ENCODE measurements at regions not wholly inside any gene's neighbourhood (a gene's known extent, or its start where the extent isn't known, plus 50 kb on each side); places are given as distances from the start of the nearest gene placed in this dataset.

- DNase-seq (ENCODE audit: low spot score), result no peak
Measured at GRCh38 chr2:106978647-106979046, 92.7 kb upstream of the ST6GAL2 start.

- no peak for DNase-seq (ENCODE audit: low spot score)
Measured at GRCh38 chr2:106981491-106981890, 95.5 kb upstream of the ST6GAL2 start.

GRCh38 chr2:106982350-106982749, 96.4 kb upstream of the ST6GAL2 start:
- DNase-seq (ENCODE audit: low spot score), result no peak

GRCh38 chr2:106983305-106983704, 97.3 kb upstream of the ST6GAL2 start:
- DNase-seq (ENCODE audit: low spot score), result no peak

GRCh38 chr2:106988361-106988760, 102.4 kb upstream of the ST6GAL2 start:
- DNase-seq (ENCODE audit: low spot score), result no peak

- peak; percentile 64 for DNase-seq (ENCODE audit: low spot score)
Measured at GRCh38 chr2:106990297-106990696, 104.3 kb upstream of the ST6GAL2 start.

GRCh38 chr2:106991866-106992265, 105.9 kb upstream of the ST6GAL2 start:
- no peak for DNase-seq (ENCODE audit: low spot score)

GRCh38 chr2:106995556-106995955, 109.6 kb upstream of the ST6GAL2 start:
- DNase-seq (ENCODE audit: low spot score), result no peak

- no peak for DNase-seq (ENCODE audit: low spot score)
Measured at GRCh38 chr2:106996171-106996769, 110.3 kb upstream of the ST6GAL2 start.

- DNase-seq (ENCODE audit: low spot score), result no peak
Measured at GRCh38 chr2:106997204-106997603, 111.2 kb upstream of the ST6GAL2 start.

- DNase-seq (ENCODE audit: low spot score), result no peak
Measured at GRCh38 chr2:107001062-107001461, 115.1 kb upstream of the ST6GAL2 start.

- DNase-seq (ENCODE audit: low spot score), result no peak
Measured at GRCh38 chr2:107001551-107001950, 115.6 kb upstream of the ST6GAL2 start.

GRCh38 chr2:107001964-107002696, 116.2 kb upstream of the ST6GAL2 start:
- DNase-seq (ENCODE audit: low spot score), result no peak

- no peak for DNase-seq (ENCODE audit: low spot score)
Measured at GRCh38 chr2:107002735-107003134, 116.8 kb upstream of the ST6GAL2 start.

GRCh38 chr2:107005853-107006252, 119.9 kb upstream of the ST6GAL2 start:
- no peak for DNase-seq (ENCODE audit: low spot score)

- DNase-seq (ENCODE audit: low spot score), result no peak
Measured at GRCh38 chr2:107006836-107007235, 120.9 kb upstream of the ST6GAL2 start.

GRCh38 chr2:107007927-107008326, 122.0 kb upstream of the ST6GAL2 start:
- no peak for DNase-seq (ENCODE audit: low spot score)

- DNase-seq (ENCODE audit: low spot score), result no peak
Measured at GRCh38 chr2:107008843-107009242, 122.9 kb upstream of the ST6GAL2 start.

GRCh38 chr2:107009275-107009674, 123.3 kb upstream of the ST6GAL2 start:
- no peak for DNase-seq (ENCODE audit: low spot score)

GRCh38 chr2:107012714-107013306, 126.8 kb upstream of the ST6GAL2 start:
- no peak for DNase-seq (ENCODE audit: low spot score)

GRCh38 chr2:107013884-107014283, 127.9 kb upstream of the ST6GAL2 start:
- DNase-seq (ENCODE audit: low spot score), result no peak

GRCh38 chr2:107018366-107018765, 132.4 kb upstream of the ST6GAL2 start:
- DNase-seq (ENCODE audit: low spot score), result no peak

GRCh38 chr2:107020392-107020791, 134.4 kb upstream of the ST6GAL2 start:
- no peak for DNase-seq (ENCODE audit: low spot score)
